ENCODE measurements at regions not wholly inside any gene's neighbourhood (a gene's known extent, or its start where the extent isn't known, plus 50 kb on each side); places are given as distances from the start of the nearest gene placed in this dataset.

GRCh38 chr16:73405851-73406250 lies 357.9 kb upstream of the ZFHX3 start:
- FAIRE-seq = no peak
- H2AFZ ChIP-seq (ENCODE audit: low read length) = no peak overlapping the region
- intact Hi-C loops (cut with micrococcal nuclease; ENCODE audit: unreplicated experiment) = no loop called here

GRCh38 chr16:73404001-73404400 lies 356.1 kb upstream of the ZFHX3 start:
- no peak for FAIRE-seq
- ChIA-PET POLR2A (no interaction called here), CTCF (ENCODE audit: low intra/inter-chr PET ratio, low total read pairs) (no interaction called here)
- Histone ChIP-seq H3K27me3 (ENCODE audit: control insufficient read depth in 1 of 2, insufficient read depth in 2 of 2, low read length in 2 of 2) (peaks cover 0 to 22% of the 10 kb centered on the region in 2 experiments; a peak in 2 of 5 replicates), H3K36me3 (replicated peaks in 1 of 2; ENCODE audit: control insufficient read depth in 1 of 2, insufficient read depth in 2 of 2, low read length in 2 of 2) (no peaks in the 10 kb centered on the region), H3K4me1 (ENCODE audit: insufficient read depth, low read length) (no peaks in the 10 kb centered on the region), H3K9me3 (ENCODE audit: low read length) (no peaks in the 10 kb centered on the region), H3K4me3 (replicated peaks in 1 of 3; ENCODE audit: insufficient read depth in 1 of 3, low read depth in 2 of 3, low read length in 3 of 3) (no peak overlapping the region), H3K79me2 (ENCODE audit: insufficient read depth, low read length) (no peaks in the 10 kb centered on the region), H3K9ac (ENCODE audit: insufficient read depth, low read depth, low read length) (no peak overlapping the region), H4K20me1 (ENCODE audit: insufficient read depth, low read length) (no peaks in the 10 kb centered on the region), H3K4me2 (ENCODE audit: low read depth, low read length) (no peak overlapping the region), H2AFZ (ENCODE audit: low read length) (no peak overlapping the region), H3K27ac (ENCODE audit: extremely low read length, insufficient read depth, low read length) (no peak overlapping the region)
- TF ChIP-seq CEBPB (IDR thresholded peaks at IDR 0.05; ENCODE audit: borderline replicate concordance, low read depth, low read length) = no peak
- ATAC-seq = no peak
- intact Hi-C loops (cut with micrococcal nuclease; ENCODE audit: unreplicated experiment) = no loop called here
- no TSS peak for BruUV-seq (replicated peaks)
- in situ Hi-C loops (cut with HindIII; ENCODE audit: extremely low pct_ligation_motif_present, low pct_unique_long_range_greater_than_20kb) = no loop called here
- no peak for DNase-seq (ENCODE audit: low spot score)

More at GRCh38 chr16:73405851-73406250, 357.9 kb upstream of the ZFHX3 start:
- Histone ChIP-seq H3K9ac (ENCODE audit: insufficient read depth, low read depth, low read length) (no peak overlapping the region), H3K4me2 (ENCODE audit: low read depth, low read length) (no peak overlapping the region), H3K4me3 (replicated peaks in 1 of 3; ENCODE audit: insufficient read depth in 1 of 3, low read depth in 2 of 3, low read length in 3 of 3) (no peak overlapping the region), H4K20me1 (ENCODE audit: insufficient read depth, low read length) (no peaks in the 10 kb centered on the region), H3K79me2 (ENCODE audit: insufficient read depth, low read length) (no peaks in the 10 kb centered on the region), H3K27ac (ENCODE audit: extremely low read length, insufficient read depth, low read length) (no peak overlapping the region), H3K27me3 (ENCODE audit: control insufficient read depth in 1 of 2, insufficient read depth in 2 of 2, low read length in 2 of 2) (peaks cover 0 to 22% of the 10 kb centered on the region in 2 experiments; a peak in 2 of 5 replicates), H3K4me1 (ENCODE audit: insufficient read depth, low read length) (no peaks in the 10 kb centered on the region), H3K36me3 (replicated peaks in 1 of 2; ENCODE audit: control insufficient read depth in 1 of 2, insufficient read depth in 2 of 2, low read length in 2 of 2) (no peaks in the 10 kb centered on the region), H3K9me3 (ENCODE audit: low read length) (no peaks in the 10 kb centered on the region)
- WGBS (ENCODE audit: low lambda C conversion rate) = 47% methylated on average over 11 of the region's 11 CpGs
- BruUV-seq (replicated peaks) = no TSS peak
- CTCF ChIA-PET (ENCODE audit: low intra/inter-chr PET ratio, low total read pairs) = no interaction called here
- DNase-seq (ENCODE audit: low spot score) = no peak
- POLR2A ChIA-PET = no interaction called here
- TF ChIP-seq JARID2 (CRISPR knock-in tag; IDR thresholded peaks at IDR 0.05; ENCODE audit: insufficient replicate concordance) (no peak), GABPA (IDR thresholded peaks at IDR 0.05; ENCODE audit: low read depth, low read length) (no peak), GABPA (CRISPR knock-in tag; IDR thresholded peaks at IDR 0.05; ENCODE audit: low read depth) (no peak)
- in situ Hi-C loops (cut with HindIII; ENCODE audit: extremely low pct_ligation_motif_present, low pct_unique_long_range_greater_than_20kb) = no loop called here
- ATAC-seq = no peak

Data from HepG2 (cell line).